Lower leg skin (tissue), 3 donors: ENCODE measurements at regions not wholly inside any gene's neighbourhood (a gene's known extent, or its start where the extent isn't known, plus 50 kb on each side); places are given as distances from the start of the nearest gene placed in this dataset.

Experiments used
- POLR2A ChIP-seq, 2 donors: fragments of 450-650 bp; IDR thresholded peaks; one replicate each; pipeline ENCODE4 v1.6.1; 2016 to 2017; ENCODE audit warnings: antibody characterized with exemption in 2 of 2, mild to moderate bottlenecking in 1 of 2, moderate library complexity in 1 of 2
- TF ChIP-seq, protein P1 (sequence below), 3 donors: fragments of 450-650 bp; IDR thresholded peaks; one replicate each; pipeline ENCODE4 v1.5.1; 2016; ENCODE audit warnings: antibody characterized with exemption in 3 of 3, mild to moderate bottlenecking in 3 of 3, moderate library complexity in 2 of 3

DNA sequence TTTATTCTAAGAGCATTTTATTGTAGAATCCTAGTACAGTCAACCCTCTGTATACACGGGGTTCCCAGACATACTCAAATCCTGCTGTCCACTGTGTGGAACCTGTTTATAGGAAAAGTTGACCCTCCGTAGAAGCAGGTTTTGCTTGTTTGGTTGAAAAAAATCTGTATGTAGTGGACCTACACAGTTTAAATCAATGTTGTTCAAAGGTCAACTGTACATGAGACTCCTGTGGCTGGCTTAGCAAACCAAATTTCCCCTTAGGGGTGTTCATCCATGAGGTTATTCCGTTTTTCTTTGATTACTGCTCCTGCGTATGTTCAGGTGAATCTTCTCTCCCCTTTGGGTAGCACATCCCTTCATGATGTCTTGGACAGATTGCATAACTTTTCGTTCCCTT is 387.0 kb upstream of the ZFP64 start:
- TF ChIP-seq, protein P1, sequence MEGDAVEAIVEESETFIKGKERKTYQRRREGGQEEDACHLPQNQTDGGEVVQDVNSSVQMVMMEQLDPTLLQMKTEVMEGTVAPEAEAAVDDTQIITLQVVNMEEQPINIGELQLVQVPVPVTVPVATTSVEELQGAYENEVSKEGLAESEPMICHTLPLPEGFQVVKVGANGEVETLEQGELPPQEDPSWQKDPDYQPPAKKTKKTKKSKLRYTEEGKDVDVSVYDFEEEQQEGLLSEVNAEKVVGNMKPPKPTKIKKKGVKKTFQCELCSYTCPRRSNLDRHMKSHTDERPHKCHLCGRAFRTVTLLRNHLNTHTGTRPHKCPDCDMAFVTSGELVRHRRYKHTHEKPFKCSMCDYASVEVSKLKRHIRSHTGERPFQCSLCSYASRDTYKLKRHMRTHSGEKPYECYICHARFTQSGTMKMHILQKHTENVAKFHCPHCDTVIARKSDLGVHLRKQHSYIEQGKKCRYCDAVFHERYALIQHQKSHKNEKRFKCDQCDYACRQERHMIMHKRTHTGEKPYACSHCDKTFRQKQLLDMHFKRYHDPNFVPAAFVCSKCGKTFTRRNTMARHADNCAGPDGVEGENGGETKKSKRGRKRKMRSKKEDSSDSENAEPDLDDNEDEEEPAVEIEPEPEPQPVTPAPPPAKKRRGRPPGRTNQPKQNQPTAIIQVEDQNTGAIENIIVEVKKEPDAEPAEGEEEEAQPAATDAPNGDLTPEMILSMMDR (IDR thresholded peaks at IDR 0.05): no peak
- TF ChIP-seq POLR2A (IDR thresholded peaks at IDR 0.05): no peak
